Esophagus muscularis mucosa (tissue), 4 donors: ENCODE measurements at regions not wholly inside any gene's neighbourhood (a gene's known extent, or its start where the extent isn't known, plus 50 kb on each side); places are given as distances from the start of the nearest gene placed in this dataset.
A peak's percentile ranks its signal among the peaks of the same experiment; 100 is the strongest.

ENCODE experiments used
- DNase-seq: peaks from one replicate; pipeline ENCODE4 v3.0.0-alpha.2; 2017; ENCODE audit errors: extremely low spot score
- H3K27ac ChIP-seq, 4 donors: fragments of 200-600 bp; sonication (generic); replicated peaks in 1 of 4; 1 replicate in 3 of 4; 2 replicates in 1 of 4; pipeline ENCODE4 v1.5.1; 2016 to 2019; ENCODE audit warnings: mild to moderate bottlenecking in 1 of 4
- H3K27me3 ChIP-seq, 4 donors: fragments of 200-600 bp; sonication (generic); one replicate each; pipeline versions ENCODE4 v1.5.1 to v1.6.0; 2016 to 2019
- H3K36me3 ChIP-seq, 4 donors: fragments of 200-600 bp; sonication (generic); one replicate each; pipeline ENCODE4 v1.5.1; 2016 to 2019
- H3K4me1 ChIP-seq, 4 donors: fragments of 200-600 bp; sonication (generic); one replicate each; pipeline ENCODE4 v1.5.1; 2016 to 2019
- H3K4me3 ChIP-seq, 4 donors: fragments of 200-600 bp; sonication (generic); 1 replicate in 2 of 4; 2 replicates in 2 of 4; pipeline ENCODE4 v1.5.1; 2016 to 2019; ENCODE audit warnings: mild to moderate bottlenecking in 4 of 4, moderate library complexity in 1 of 4
- H3K9me3 ChIP-seq, 4 donors: fragments of 200-600 bp; sonication (generic); 1 replicate in 3 of 4; 2 replicates in 1 of 4; pipeline ENCODE4 v1.5.1; 2016 to 2019
- EP300 ChIP-seq: sonication (generic); formaldehyde crosslinking; IDR thresholded peaks from one replicate; pipeline ENCODE4 v1.6.1; 2017; ENCODE audit warnings: antibody characterized with exemption
- POLR2A ChIP-seq: fragments of 450-650 bp; IDR thresholded peaks from one replicate; pipeline ENCODE4 v1.6.1; 2017; ENCODE audit warnings: antibody characterized with exemption, moderate library complexity, mild to moderate bottlenecking, low read depth
- POLR2AphosphoS5 ChIP-seq, 2 donors: sonication (generic); formaldehyde crosslinking; IDR thresholded peaks; one replicate each; pipeline ENCODE4 v1.6.1; 2017; ENCODE audit warnings: antibody characterized with exemption in 2 of 2
- WGBS: methylation state at CpG from one replicate; pipeline ENCODE4 v1.1.5; 2018; 5-methylcytosine and 5-hydroxymethylcytosine counted together
- intact Hi-C: fragments of 100-400 bp; cut with DNase I; formaldehyde crosslinking; loops from one replicate; pipeline ENCODE4 v1.15.1; 2023
- TF ChIP-seq, protein P1 (sequence below), 3 experiments: fragments of 200-600 bp in 2 of 3; fragments of 450-650 bp in 1 of 3; sonication (generic) in 2 of 3; IDR thresholded peaks; one replicate each; pipeline ENCODE4 v1.5.1; 2017 to 2019; ENCODE audit warnings: antibody characterized with exemption in 3 of 3, mild to moderate bottlenecking in 2 of 3, moderate library complexity in 1 of 3

DNA sequence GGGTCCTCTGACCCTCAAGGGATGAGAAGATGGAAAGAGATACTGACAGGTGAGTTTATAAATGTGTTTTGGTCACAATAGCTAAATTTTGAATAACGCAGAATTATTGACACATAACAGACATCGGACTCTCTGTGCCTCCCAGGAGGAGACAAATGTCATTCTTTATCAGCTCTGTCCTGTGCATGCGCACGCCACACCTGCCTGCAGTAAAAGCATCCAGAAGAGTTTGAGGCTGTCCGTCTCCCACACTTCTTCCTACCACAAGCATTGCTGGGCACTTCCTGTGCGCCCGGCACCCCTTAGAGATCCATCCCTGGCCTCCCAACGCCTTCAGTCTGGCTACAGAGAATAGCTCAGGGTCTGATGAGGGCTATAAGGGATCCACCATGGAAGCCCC is 81.5 kb upstream of the CST7 start:
- H3K27ac ChIP-seq = no peak overlapping the region
- DNase-seq = peak; percentile 80
- H3K4me1 ChIP-seq = no peaks in the 10 kb centered on the region
- no peaks in the 10 kb centered on the region for H3K36me3 ChIP-seq
- H3K4me3 ChIP-seq = no peak overlapping the region
- H3K9me3 ChIP-seq = peaks cover 0 to 18% (median 7%) of the 10 kb centered on the region in 4 donors
- intact Hi-C loops = no loop called here
- peaks cover 0 to 12% (median 0%) of the 10 kb centered on the region in 4 donors for H3K27me3 ChIP-seq
- no peak for TF ChIP-seq POLR2A
- TF ChIP-seq EP300 = no peak
- no peak for TF ChIP-seq POLR2AphosphoS5 (IDR thresholded peaks at IDR 0.05)
- TF ChIP-seq, protein P1, sequence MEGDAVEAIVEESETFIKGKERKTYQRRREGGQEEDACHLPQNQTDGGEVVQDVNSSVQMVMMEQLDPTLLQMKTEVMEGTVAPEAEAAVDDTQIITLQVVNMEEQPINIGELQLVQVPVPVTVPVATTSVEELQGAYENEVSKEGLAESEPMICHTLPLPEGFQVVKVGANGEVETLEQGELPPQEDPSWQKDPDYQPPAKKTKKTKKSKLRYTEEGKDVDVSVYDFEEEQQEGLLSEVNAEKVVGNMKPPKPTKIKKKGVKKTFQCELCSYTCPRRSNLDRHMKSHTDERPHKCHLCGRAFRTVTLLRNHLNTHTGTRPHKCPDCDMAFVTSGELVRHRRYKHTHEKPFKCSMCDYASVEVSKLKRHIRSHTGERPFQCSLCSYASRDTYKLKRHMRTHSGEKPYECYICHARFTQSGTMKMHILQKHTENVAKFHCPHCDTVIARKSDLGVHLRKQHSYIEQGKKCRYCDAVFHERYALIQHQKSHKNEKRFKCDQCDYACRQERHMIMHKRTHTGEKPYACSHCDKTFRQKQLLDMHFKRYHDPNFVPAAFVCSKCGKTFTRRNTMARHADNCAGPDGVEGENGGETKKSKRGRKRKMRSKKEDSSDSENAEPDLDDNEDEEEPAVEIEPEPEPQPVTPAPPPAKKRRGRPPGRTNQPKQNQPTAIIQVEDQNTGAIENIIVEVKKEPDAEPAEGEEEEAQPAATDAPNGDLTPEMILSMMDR (IDR thresholded peaks at IDR 0.05) = no peak
- WGBS = 93% methylated on average over 7 of the region's 8 CpGs

DNA sequence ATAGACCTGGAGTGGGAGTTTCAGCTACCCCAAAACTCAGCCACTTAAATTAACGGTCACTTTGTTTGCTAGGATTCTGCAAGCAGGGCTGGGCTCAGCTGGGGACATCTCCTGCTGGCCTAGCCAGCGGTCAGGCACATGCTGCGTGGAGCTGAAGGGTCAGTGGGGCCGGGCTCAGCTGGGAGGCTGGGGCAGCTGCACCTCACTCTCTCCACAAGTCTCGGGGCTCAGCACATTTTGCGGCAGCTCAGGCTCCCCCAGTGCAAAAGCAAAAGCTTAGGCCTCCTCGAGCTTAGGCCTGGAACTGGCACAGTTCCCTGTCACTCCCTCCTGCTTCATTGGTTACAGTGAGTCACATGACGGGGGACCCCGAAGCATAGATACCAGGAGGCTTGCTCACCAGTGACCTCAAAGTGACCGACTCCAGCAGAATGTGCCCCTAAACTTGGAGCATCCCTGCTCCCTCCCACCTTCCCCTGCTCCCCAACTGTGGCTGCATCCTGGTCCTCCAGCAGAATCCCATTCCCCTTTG is 80.6 kb upstream of the CST7 start:
- Histone ChIP-seq H3K27ac (no peak overlapping the region), H3K9me3 (peaks cover 0 to 18% (median 7%) of the 10 kb centered on the region in 4 donors), H3K27me3 (peaks cover 0 to 20% (median 0%) of the 10 kb centered on the region in 4 donors), H3K4me1 (no peaks in the 10 kb centered on the region), H3K4me3 (no peak overlapping the region), H3K36me3 (no peaks in the 10 kb centered on the region)
- peak; percentile 78 for DNase-seq
- TF ChIP-seq POLR2A (no peak), EP300 (no peak), POLR2AphosphoS5 (IDR thresholded peaks at IDR 0.05) (no peak)
- TF ChIP-seq, protein P1 (IDR thresholded peaks at IDR 0.05) = no peak
- intact Hi-C loops = no loop called here
- 96% methylated on average over 4 of the region's 10 CpGs for WGBS

DNA sequence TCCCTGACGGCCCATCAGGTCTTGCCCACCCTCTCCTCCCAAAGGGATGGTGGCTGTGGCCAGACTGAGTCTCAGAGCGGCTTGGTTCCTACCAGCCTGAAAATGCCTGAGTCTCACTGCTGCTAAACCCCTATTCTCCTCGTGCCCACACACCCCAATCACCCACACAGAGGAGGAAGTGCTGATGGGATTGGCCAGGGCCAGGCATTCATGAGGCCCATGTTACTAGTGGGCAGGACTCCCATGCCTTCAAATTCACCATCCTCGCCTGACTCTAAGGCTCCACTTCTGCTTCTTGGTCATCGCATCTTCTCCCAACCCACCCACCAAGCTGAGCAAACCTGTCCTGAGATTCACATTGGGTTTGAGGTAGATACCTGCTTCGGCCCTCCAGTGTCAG is 80.1 kb upstream of the CST7 start:
- intact Hi-C loops = no loop called here
- no peak overlapping the region for H3K27ac ChIP-seq

DNA sequence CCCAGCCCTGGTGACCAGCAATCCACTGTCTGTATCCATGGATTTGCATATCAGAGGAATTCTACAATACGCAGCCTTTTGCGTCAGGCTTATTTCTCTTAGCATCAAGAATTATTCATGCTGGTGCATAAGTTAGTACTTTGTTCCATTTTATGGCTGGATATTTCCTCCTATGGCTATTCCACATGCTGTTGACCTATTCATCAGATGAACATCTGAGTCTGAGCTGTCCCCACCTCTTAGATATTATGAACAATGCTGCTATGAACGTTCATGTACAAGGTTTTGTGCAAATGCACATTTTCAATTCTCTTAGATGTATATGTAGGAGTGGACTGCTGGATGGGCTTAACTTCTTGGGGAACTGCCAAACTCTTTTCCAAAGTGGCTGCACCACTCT is 79.0 kb upstream of the CST7 start:
- intact Hi-C loops = no loop called here
- Histone ChIP-seq H3K9me3 (peaks cover 0 to 10% (median 3%) of the 10 kb centered on the region in 4 donors), H3K4me3 (no peak overlapping the region), H3K27me3 (peaks cover 0 to 23% (median 0%) of the 10 kb centered on the region in 4 donors), H3K27ac (no peak overlapping the region), H3K36me3 (no peaks in the 10 kb centered on the region), H3K4me1 (no peaks in the 10 kb centered on the region)
- TF ChIP-seq POLR2AphosphoS5 (IDR thresholded peaks at IDR 0.05) (no peak), POLR2A (no peak), EP300 (no peak)
- TF ChIP-seq, protein P1 (IDR thresholded peaks at IDR 0.05) = no peak
- 82% methylated on average over 3 of the region's 3 CpGs for WGBS
- peak; percentile 77 for DNase-seq

More for the DNA sequence above, 80.1 kb upstream of the CST7 start:
- WGBS = 89% methylated on average over 5 of the region's 6 CpGs
- DNase-seq = peak; percentile 72
- Histone ChIP-seq H3K36me3 (no peaks in the 10 kb centered on the region), H3K27me3 (peaks cover 0 to 20% (median 0%) of the 10 kb centered on the region in 4 donors), H3K4me3 (no peak overlapping the region), H3K4me1 (no peaks in the 10 kb centered on the region), H3K9me3 (peaks cover 0 to 18% (median 7%) of the 10 kb centered on the region in 4 donors)
- TF ChIP-seq, protein P1 (IDR thresholded peaks at IDR 0.05) = no peak
- TF ChIP-seq POLR2A (no peak), EP300 (no peak), POLR2AphosphoS5 (IDR thresholded peaks at IDR 0.05) (no peak)

DNA sequence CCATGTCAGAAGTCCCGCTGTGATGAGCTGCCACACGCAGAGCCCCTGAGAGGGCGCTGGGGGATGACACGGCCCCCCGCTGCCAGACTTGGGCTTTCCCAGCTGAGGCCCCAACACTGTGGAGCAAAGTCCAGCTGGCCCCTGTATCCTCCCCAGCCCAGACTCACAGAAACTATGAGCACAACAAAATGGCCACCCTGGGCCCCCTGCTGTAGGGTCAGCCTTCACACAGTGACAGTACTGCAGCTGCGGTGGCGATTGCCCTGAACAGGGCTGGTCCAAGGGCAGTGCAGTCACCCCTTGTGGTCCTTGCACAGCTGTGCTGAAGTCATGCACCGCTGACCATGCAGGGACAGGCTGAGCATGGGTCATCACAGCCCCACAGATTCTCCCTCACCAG is 78.2 kb upstream of the CST7 start:
- no peaks in the 10 kb centered on the region for H3K36me3 ChIP-seq
- no peak overlapping the region for H3K27ac ChIP-seq
- peak; percentile 70 for DNase-seq
- intact Hi-C loops = no loop called here
- peaks cover 0 to 6% (median 0%) of the 10 kb centered on the region in 4 donors for H3K9me3 ChIP-seq
- H3K27me3 ChIP-seq = peaks cover 0 to 23% (median 0%) of the 10 kb centered on the region in 4 donors
- WGBS = 94% methylated on average over 5 of the region's 8 CpGs
- H3K4me1 ChIP-seq = no peaks in the 10 kb centered on the region
- TF ChIP-seq, protein P1 (IDR thresholded peaks at IDR 0.05) = no peak
- no peak for TF ChIP-seq POLR2AphosphoS5 (IDR thresholded peaks at IDR 0.05)
- TF ChIP-seq EP300 = no peak
- no peak for TF ChIP-seq POLR2A
- H3K4me3 ChIP-seq = no peak overlapping the region
